OCI-M2 (cell line): ENCODE measurements at regions not wholly inside any gene's neighbourhood (a gene's known extent, or its start where the extent isn't known, plus 50 kb on each side); places are given as distances from the start of the nearest gene placed in this dataset.
"Not testable (repeated sequence)": the region's sequence is repeated elsewhere in the genome, so short reads cannot be mapped to it uniquely, and the experiment has no call there.

ENCODE experiments used
- DNase-seq: peaks from one replicate; lab custom pipeline; 2025; ENCODE audit not compliant: unreplicated experiment; lab: John Stamatoyannopoulos, UW

- DNase-seq, result not testable (repeated sequence)
These were observed 67.8 kb upstream of the GBE1 start for GRCh38 chr3:81829272-81829671.

GRCh38 chr3:81823882-81824395, 62.5 kb upstream of the GBE1 start:
- DNase-seq, result no peak

DNA sequence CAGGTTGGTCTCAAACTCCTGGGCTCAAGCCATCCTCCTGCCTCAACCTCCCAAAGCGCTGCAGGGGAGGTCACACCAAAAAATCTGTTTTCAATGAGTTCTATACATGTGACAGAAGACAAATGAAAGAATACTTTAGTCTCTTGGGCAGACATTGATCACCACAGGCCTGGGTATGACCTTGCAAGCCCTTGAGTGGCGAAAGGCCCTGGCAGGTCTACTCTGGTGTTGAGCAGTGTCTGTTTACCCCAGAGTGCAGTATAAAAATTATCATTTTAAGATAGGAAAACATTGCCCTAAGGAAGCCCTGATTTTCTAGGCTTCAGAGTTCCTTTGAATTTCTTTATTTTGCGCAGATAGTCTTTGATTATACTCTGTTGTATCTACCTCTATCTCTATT, 61.6 kb upstream of the GBE1 start:
- DNase-seq, result no peak

DNA sequence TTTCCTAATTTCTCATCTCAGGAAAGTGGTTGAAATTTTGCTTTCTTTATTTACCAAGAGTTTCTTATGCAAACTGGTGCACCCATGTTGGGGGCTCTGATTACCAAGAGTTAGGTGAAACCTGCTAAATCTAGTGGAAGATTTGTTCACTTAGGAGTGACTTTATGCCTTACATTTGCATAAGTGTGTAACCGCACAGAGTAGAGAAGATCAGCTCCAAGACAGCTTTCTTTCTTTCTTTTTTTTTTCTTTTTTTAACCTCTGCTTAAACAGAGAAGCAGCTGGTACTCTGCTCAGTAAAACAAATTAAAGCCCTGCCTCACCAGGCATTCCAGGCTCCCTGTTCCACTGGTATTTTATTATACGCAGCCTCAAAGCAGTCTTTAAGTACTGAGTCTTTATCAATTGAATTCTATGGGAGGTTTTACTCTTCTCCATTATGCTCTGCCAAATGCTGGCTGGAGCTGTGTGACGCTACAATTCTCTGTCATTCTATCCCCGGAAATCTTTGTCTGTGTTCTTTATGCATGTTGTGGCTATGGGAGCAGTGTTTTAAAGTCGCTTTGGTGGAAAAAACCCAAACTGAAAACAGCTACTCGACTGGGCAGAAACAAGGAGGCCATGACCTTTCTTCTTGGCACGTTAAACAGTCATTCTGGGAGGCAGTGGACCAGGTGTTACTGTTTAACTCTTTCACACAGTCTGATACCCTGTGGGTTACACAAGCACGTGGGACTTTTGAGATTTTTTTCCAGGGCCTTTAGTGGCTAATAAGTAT, 55.2 kb upstream of the GBE1 start:
- DNase-seq, result no peak

GRCh38 chr3:81812098-81812497, 50.7 kb upstream of the GBE1 start:
- DNase-seq, result not testable (repeated sequence)
